Gastroesophageal sphincter (tissue), 3 donors: ENCODE measurements at regions not wholly inside any gene's neighbourhood (a gene's known extent, or its start where the extent isn't known, plus 50 kb on each side); places are given as distances from the start of the nearest gene placed in this dataset.

Source experiments
- CTCF ChIP-seq, 4 experiments: fragments of 200-600 bp in 2 of 4; fragments of 450-650 bp in 2 of 4; sonication (generic) in 1 of 4; IDR thresholded peaks; one replicate each; pipeline ENCODE4 v1.5.1; 2017 to 2019; ENCODE audit warnings: antibody characterized with exemption in 4 of 4, mild to moderate bottlenecking in 2 of 4, moderate library complexity in 2 of 4
- POLR2A ChIP-seq, 2 donors: fragments of 450-650 bp; IDR thresholded peaks; one replicate each; pipeline ENCODE4 v1.6.1; 2017; ENCODE audit warnings: antibody characterized with exemption in 2 of 2, mild to moderate bottlenecking in 2 of 2, moderate library complexity in 1 of 2

DNA sequence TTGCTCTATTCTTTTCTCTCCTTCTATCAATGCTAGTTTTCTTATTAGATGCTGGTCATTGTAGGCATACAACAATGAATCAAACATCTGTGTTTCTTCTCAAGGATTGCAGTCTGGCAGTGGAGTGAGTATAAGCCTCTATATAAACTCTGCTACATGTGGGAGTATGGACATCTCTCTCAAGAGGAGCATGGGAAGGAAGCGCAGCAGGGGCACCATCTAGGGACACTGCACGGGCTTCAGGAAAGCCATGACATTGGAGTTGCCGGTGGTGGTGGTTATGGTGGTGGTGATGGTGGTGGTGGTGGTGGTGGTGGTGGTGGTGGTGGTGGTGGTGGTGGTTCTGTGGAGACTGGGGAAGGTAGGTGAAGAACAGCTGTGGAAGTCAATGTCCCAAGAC lies 462.6 kb downstream of the RNF144A start:
- TF ChIP-seq CTCF (IDR thresholded peaks at IDR 0.05) (no peak), POLR2A (IDR thresholded peaks at IDR 0.05) (no peak)
